HCT116 (cell line): ENCODE measurements at regions not wholly inside any gene's neighbourhood (a gene's known extent, or its start where the extent isn't known, plus 50 kb on each side); places are given as distances from the start of the nearest gene placed in this dataset.

Experiments used
- ATAC-seq: fragments of 200-7000 bp; cut with Tn5 transposase; 2 replicates; pipeline ENCODE4 v1.9.1; 2020; ENCODE audit warnings: mild to moderate bottlenecking, moderate library complexity
- BruUV-seq: library from RNA; stranded (reverse); fragments of 400-500 nt; replicated peaks from 2 replicates; lab custom pipeline; 2021; lab: Mats Ljungman, UMichigan
- CTCF ChIA-PET: fragments of 300-600 bp; sonication (Branson Sonifier 250); formaldehyde crosslinking; loops from one replicate; lab custom pipeline; 2021; ENCODE audit warnings: antibody characterized with exemption; lab: Charles Lee
- POLR2A ChIA-PET: fragments of 300-600, 350-600 bp; sonication (Branson Sonifier 250); formaldehyde crosslinking; loops from one replicate; lab custom pipeline; 2021; ENCODE audit warnings: antibody characterized with exemption; lab: Charles Lee
- RAD21 ChIA-PET, 2 experiments: fragments of 300-600 bp; sonication (Branson Sonifier 250); formaldehyde crosslinking; loops; one replicate each; lab custom pipeline; 2023; ENCODE audit warnings: low total read pairs in 2 of 2; ENCODE audit not compliant: uncharacterized antibody in 2 of 2, unreplicated experiment in 2 of 2, low non-redundant PET in 1 of 2; lab: Charles Lee
- DNase-seq: peaks from one replicate; pipeline ENCODE4 v3.0.0-alpha.2; 2010; ENCODE audit warnings: low read depth, low spot score
- H2AFZ ChIP-seq: fragments of 200-600 bp; shearing (Covaris generic), sonication (generic); 2 replicates; pipeline ENCODE4 v1.6.1; 2017; ENCODE audit warnings: low read depth, mixed run types, mixed read lengths, antibody characterized with exemption, low read length; ENCODE audit not compliant: poor library complexity, severe bottlenecking
- H3K27ac ChIP-seq: 2 replicates; pipeline ENCODE4 v1.5.1; 2012; ENCODE audit warnings: low read depth, low read length
- H3K27me3 ChIP-seq: fragments of 200-600 bp; sonication (generic); 2 replicates; pipeline ENCODE4 v1.6.1; 2016; ENCODE audit warnings: mixed run types, low read length, mixed read lengths; ENCODE audit not compliant: insufficient read depth
- H3K36me3 ChIP-seq, 2 experiments: fragments of 200-500 bp in 1 of 2; fragments of 200-600 bp in 1 of 2; sonication (Bioruptor generic) in 1 of 2; sonication (generic) in 1 of 2; 2 replicates each; pipeline versions ENCODE4 v1.5.1 to v1.6.1; 2014 to 2016; ENCODE audit warnings: low read length in 2 of 2, inconsistent platforms in 1 of 2, mixed read lengths in 1 of 2, mixed run types in 1 of 2; ENCODE audit not compliant: insufficient read depth in 2 of 2, control insufficient read depth in 1 of 2
- H3K4me1 ChIP-seq, 2 experiments: fragments of 200-600 bp in 1 of 2; sonication (generic) in 1 of 2; 2 replicates each; pipeline versions ENCODE4 v1.5.1 to v1.6.1; 2012 to 2017; ENCODE audit warnings: low read length in 2 of 2, inconsistent platforms in 1 of 2, mild to moderate bottlenecking in 1 of 2, mixed read lengths in 1 of 2, mixed run types in 1 of 2, moderate library complexity in 1 of 2; ENCODE audit not compliant: insufficient read depth in 2 of 2, control insufficient read depth in 1 of 2
- H3K4me2 ChIP-seq: fragments of 200-600 bp; sonication (generic); 2 replicates; pipeline ENCODE4 v1.6.1; 2017; ENCODE audit warnings: mixed run types, low read length, mixed read lengths
- H3K4me3 ChIP-seq, 2 experiments: fragments of 200-600 bp in 1 of 2; sonication (generic) in 1 of 2; replicated peaks in 1 of 2; 2 replicates each; pipeline ENCODE4 v1.5.1; 2011 to 2016; ENCODE audit warnings: low read length in 2 of 2, control low read depth in 1 of 2, low read depth in 1 of 2, mild to moderate bottlenecking in 1 of 2, mixed read lengths in 1 of 2, mixed run types in 1 of 2
- H3K79me2 ChIP-seq: fragments of 200-600 bp; sonication (generic); 2 replicates; pipeline ENCODE4 v1.6.1; 2017; ENCODE audit warnings: mild to moderate bottlenecking, mixed run types, low read length, moderate library complexity, mixed read lengths; ENCODE audit not compliant: insufficient read depth
- H3K9ac ChIP-seq: fragments of 200-600 bp; sonication (generic); 2 replicates; pipeline ENCODE4 v1.6.1; 2016; ENCODE audit warnings: low read length, mixed read lengths
- H3K9me2 ChIP-seq: fragments of 200-600 bp; sonication (generic), shearing (Covaris generic); 2 replicates; pipeline ENCODE4 v1.6.1; 2017; ENCODE audit warnings: mixed run types, mild to moderate bottlenecking, moderate library complexity; ENCODE audit not compliant: insufficient read depth
- H3K9me3 ChIP-seq, 2 experiments: fragments of 200-500 bp in 1 of 2; fragments of 200-600 bp in 1 of 2; sonication (Bioruptor generic) in 1 of 2; sonication (generic) in 1 of 2; 2 replicates each; pipeline ENCODE4 v1.6.1; 2014 to 2017; ENCODE audit warnings: low read length in 2 of 2, mixed read lengths in 2 of 2, inconsistent platforms in 1 of 2, low read depth in 1 of 2, mild to moderate bottlenecking in 1 of 2, mixed run types in 1 of 2, moderate library complexity in 1 of 2; ENCODE audit not compliant: control insufficient read depth in 1 of 2, insufficient read depth in 1 of 2
- H4K20me1 ChIP-seq: fragments of 200-600 bp; sonication (generic), shearing (Covaris generic); 2 replicates; pipeline ENCODE4 v1.6.1; 2017; ENCODE audit warnings: mixed run types, mild to moderate bottlenecking, moderate library complexity; ENCODE audit not compliant: insufficient read depth
- CEBPB ChIP-seq: IDR thresholded peaks from 2 replicates; pipeline ENCODE4 v1.6.1; 2012; ENCODE audit warnings: low read depth
- EGR1 ChIP-seq: IDR thresholded peaks from 2 replicates; pipeline ENCODE4 v1.6.1; 2012; ENCODE audit warnings: low read depth
- ELF1 ChIP-seq: IDR thresholded peaks from 2 replicates; pipeline ENCODE4 v1.6.1; 2012; ENCODE audit warnings: low read depth, borderline replicate concordance
- EZH2 ChIP-seq: fragments of 200-600 bp; sonication (generic); IDR thresholded peaks from 2 replicates; pipeline ENCODE4 v1.6.1; 2017; ENCODE audit warnings: antibody characterized with exemption, mixed run types
- EZH2phosphoT487 ChIP-seq: fragments of 200-600 bp; IDR thresholded peaks from 2 replicates; pipeline ENCODE4 v1.6.1; 2018; ENCODE audit warnings: antibody characterized with exemption, borderline replicate concordance
- FOSL1 ChIP-seq: IDR thresholded peaks from 2 replicates; pipeline ENCODE4 v1.6.1; 2012; ENCODE audit warnings: low read depth
- JUND ChIP-seq: IDR thresholded peaks from 2 replicates; pipeline ENCODE4 v1.6.1; 2012
- MAX ChIP-seq: IDR thresholded peaks from 2 replicates; pipeline ENCODE4 v1.6.1; 2012
- POLR2A ChIP-seq: IDR thresholded peaks from 2 replicates; pipeline ENCODE4 v1.7.0; 2011; ENCODE audit warnings: borderline replicate concordance; ENCODE audit not compliant: insufficient read depth, insufficient read length; ENCODE audit errors: extremely low read depth
- POLR2AphosphoS5 ChIP-seq: IDR thresholded peaks from 2 replicates; pipeline ENCODE4 v1.6.1; 2011; ENCODE audit warnings: mild to moderate bottlenecking, low read depth, low read length, moderate library complexity
- RAD21 ChIP-seq: IDR thresholded peaks from 2 replicates; pipeline ENCODE4 v1.6.1; 2012; ENCODE audit warnings: low read depth, mild to moderate bottlenecking
- TCF7L2 ChIP-seq: IDR thresholded peaks from 2 replicates; pipeline ENCODE4 v1.7.0; 2011; ENCODE audit warnings: borderline replicate concordance, inconsistent platforms; ENCODE audit not compliant: insufficient read depth, insufficient read length; ENCODE audit errors: extremely low read depth
- YY1 ChIP-seq: IDR thresholded peaks from 2 replicates; pipeline ENCODE4 v1.6.1; 2011; ENCODE audit warnings: low read length, low read depth, moderate library complexity, mild to moderate bottlenecking; ENCODE audit not compliant: insufficient replicate concordance; ENCODE audit errors: extremely low read depth
- ZFX ChIP-seq: fragments of 450-650 bp; IDR thresholded peaks from 2 replicates; pipeline ENCODE4 v1.6.1; 2017
- ZNF274 ChIP-seq: fragments of 200-500 bp; sonication (Bioruptor generic); IDR thresholded peaks from 2 replicates; pipeline ENCODE4 v1.6.1; 2014; ENCODE audit warnings: mild to moderate bottlenecking, low read depth, low read length, inconsistent platforms
- intact Hi-C: fragments of 100-400 bp; cut with micrococcal nuclease; formaldehyde crosslinking; loops from 2 replicates; pipeline ENCODE4 v1.10.0; 2022
- TF ChIP-seq, protein P1 (sequence below), 3 experiments: fragments of 200-600 bp in 1 of 3; sonication (generic) in 1 of 3; IDR thresholded peaks in 2 of 3; conservative IDR thresholded peaks in 1 of 3; 2 replicates each; pipeline ENCODE4 v1.5.1; 2012 to 2017; ENCODE audit warnings: low read depth in 2 of 3, low read length in 2 of 3, antibody characterized with exemption in 1 of 3, borderline replicate concordance in 1 of 3, control low read depth in 1 of 3, mild to moderate bottlenecking in 1 of 3, mixed read lengths in 1 of 3, mixed run types in 1 of 3, moderate library complexity in 1 of 3; ENCODE audit not compliant: insufficient read depth in 1 of 3

GRCh38 chr13:48797127-48797526 lies 143.4 kb downstream of the CYSLTR2 start:
- DNase-seq, result no peak
- RAD21 ChIA-PET, result no interaction called here
- BruUV-seq, result no TSS peak

DNA sequence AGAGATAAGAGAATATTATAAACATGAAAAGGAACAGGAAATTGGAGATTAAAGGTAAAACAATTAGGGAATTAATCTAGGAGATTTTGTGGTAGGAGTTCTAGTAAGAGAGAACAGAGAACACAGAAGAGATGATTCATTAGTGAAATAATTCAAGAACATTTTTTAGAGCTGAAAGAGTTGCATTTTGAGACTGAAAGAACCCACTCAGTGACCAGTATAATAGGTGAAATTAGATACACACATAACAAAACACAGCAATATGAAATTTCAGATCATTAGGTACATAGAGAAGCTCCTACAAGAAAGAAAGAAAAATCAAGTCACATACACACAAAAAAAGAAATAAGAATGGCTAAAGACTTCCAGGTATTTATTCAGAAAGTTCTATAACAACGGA lies 144.0 kb downstream of the CYSLTR2 start:
- Histone ChIP-seq H3K27ac (no peak overlapping the region), H4K20me1 (no peaks in the 10 kb centered on the region), H3K9me2 (no peaks in the 10 kb centered on the region), H3K9me3 (no peaks in the 10 kb centered on the region), H3K36me3 (no peaks in the 10 kb centered on the region), H2AFZ (no peak overlapping the region), H3K4me2 (no peak overlapping the region), H3K9ac (no peak overlapping the region), H3K79me2 (no peaks in the 10 kb centered on the region), H3K4me1 (no peaks in the 10 kb centered on the region), H3K27me3 (no peaks in the 10 kb centered on the region), H3K4me3 (no peak overlapping the region)
- ATAC-seq (no peak), DNase-seq (no peak)
- ChIA-PET POLR2A (no interaction called here), CTCF (no interaction called here), RAD21 (no interaction called here)
- BruUV-seq, result no TSS peak
- intact Hi-C loops, result no loop called here
- TF ChIP-seq CEBPB, result no peak
- no peak for TF ChIP-seq ZFX
- TF ChIP-seq MAX, result no peak
- TF ChIP-seq EZH2, result no peak
- no peak for TF ChIP-seq POLR2AphosphoS5
- TF ChIP-seq FOSL1, result no peak
- TF ChIP-seq POLR2A, result no peak
- TF ChIP-seq JUND, result no peak
- TF ChIP-seq, protein P1, sequence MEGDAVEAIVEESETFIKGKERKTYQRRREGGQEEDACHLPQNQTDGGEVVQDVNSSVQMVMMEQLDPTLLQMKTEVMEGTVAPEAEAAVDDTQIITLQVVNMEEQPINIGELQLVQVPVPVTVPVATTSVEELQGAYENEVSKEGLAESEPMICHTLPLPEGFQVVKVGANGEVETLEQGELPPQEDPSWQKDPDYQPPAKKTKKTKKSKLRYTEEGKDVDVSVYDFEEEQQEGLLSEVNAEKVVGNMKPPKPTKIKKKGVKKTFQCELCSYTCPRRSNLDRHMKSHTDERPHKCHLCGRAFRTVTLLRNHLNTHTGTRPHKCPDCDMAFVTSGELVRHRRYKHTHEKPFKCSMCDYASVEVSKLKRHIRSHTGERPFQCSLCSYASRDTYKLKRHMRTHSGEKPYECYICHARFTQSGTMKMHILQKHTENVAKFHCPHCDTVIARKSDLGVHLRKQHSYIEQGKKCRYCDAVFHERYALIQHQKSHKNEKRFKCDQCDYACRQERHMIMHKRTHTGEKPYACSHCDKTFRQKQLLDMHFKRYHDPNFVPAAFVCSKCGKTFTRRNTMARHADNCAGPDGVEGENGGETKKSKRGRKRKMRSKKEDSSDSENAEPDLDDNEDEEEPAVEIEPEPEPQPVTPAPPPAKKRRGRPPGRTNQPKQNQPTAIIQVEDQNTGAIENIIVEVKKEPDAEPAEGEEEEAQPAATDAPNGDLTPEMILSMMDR (IDR thresholded peaks at IDR 0.05 in 2 of 3, conservative IDR thresholded peaks at IDR 0.05 in 1 of 3; ENCODE audit: borderline replicate concordance in 1 of 3, insufficient read depth in 1 of 3, low read depth in 2 of 3, low read length in 2 of 3), result no peak
- TF ChIP-seq YY1, result no peak
- no peak for TF ChIP-seq RAD21
- TF ChIP-seq EGR1, result no peak
- no peak for TF ChIP-seq EZH2phosphoT487
- TF ChIP-seq TCF7L2, result no peak
- no peak for TF ChIP-seq ELF1

More at GRCh38 chr13:48797127-48797526, 143.4 kb downstream of the CYSLTR2 start:
- intact Hi-C loops, result no loop called here
- POLR2A ChIA-PET, result no interaction called here
- Histone ChIP-seq H3K9me2 (no peaks in the 10 kb centered on the region), H3K9me3 (no peaks in the 10 kb centered on the region), H3K4me1 (peaks cover 0 to 2% of the 10 kb centered on the region in 2 experiments; a peak in 2 of 4 replicates), H3K9ac (no peak overlapping the region), H4K20me1 (no peaks in the 10 kb centered on the region)
- TF ChIP-seq POLR2AphosphoS5 (no peak), ZFX (no peak), MAX (no peak), ZNF274 (no peak)
- TF ChIP-seq, all 23 proteins: peak for 0
- Histone ChIP-seq H3K4me3 (no peak overlapping the region), H3K27me3 (no peaks in the 10 kb centered on the region), H3K36me3 (no peaks in the 10 kb centered on the region), H3K4me2 (no peak overlapping the region), H3K79me2 (no peaks in the 10 kb centered on the region), H3K27ac (no peak overlapping the region), H2AFZ (no peak overlapping the region)
- no peak for ATAC-seq
- CTCF ChIA-PET, result no interaction called here
